OCI-LY7 (cell line): ENCODE measurements at regions not wholly inside any gene's neighbourhood (a gene's known extent, or its start where the extent isn't known, plus 50 kb on each side); places are given as distances from the start of the nearest gene placed in this dataset.
"Not testable (repeated sequence)": the region's sequence is repeated elsewhere in the genome, so short reads cannot be mapped to it uniquely, and the experiment has no call there.

ENCODE experiments used
- EZH2phosphoT487 ChIP-seq: fragments of 200-600 bp; sonication (generic); IDR thresholded peaks from 2 replicates; pipeline ENCODE4 v1.6.1; 2018; ENCODE audit warnings: low read depth, borderline replicate concordance, mild to moderate bottlenecking, mixed run types, antibody characterized with exemption, low read length, moderate library complexity, mixed read lengths
- TF ChIP-seq, protein P1 (sequence below): fragments of 200-600 bp; sonication (generic); conservative IDR thresholded peaks from 2 replicates; pipeline ENCODE4 v1.5.1; 2014; ENCODE audit warnings: mild to moderate bottlenecking, antibody characterized with exemption, low read length, moderate library complexity, mixed read lengths

DNA sequence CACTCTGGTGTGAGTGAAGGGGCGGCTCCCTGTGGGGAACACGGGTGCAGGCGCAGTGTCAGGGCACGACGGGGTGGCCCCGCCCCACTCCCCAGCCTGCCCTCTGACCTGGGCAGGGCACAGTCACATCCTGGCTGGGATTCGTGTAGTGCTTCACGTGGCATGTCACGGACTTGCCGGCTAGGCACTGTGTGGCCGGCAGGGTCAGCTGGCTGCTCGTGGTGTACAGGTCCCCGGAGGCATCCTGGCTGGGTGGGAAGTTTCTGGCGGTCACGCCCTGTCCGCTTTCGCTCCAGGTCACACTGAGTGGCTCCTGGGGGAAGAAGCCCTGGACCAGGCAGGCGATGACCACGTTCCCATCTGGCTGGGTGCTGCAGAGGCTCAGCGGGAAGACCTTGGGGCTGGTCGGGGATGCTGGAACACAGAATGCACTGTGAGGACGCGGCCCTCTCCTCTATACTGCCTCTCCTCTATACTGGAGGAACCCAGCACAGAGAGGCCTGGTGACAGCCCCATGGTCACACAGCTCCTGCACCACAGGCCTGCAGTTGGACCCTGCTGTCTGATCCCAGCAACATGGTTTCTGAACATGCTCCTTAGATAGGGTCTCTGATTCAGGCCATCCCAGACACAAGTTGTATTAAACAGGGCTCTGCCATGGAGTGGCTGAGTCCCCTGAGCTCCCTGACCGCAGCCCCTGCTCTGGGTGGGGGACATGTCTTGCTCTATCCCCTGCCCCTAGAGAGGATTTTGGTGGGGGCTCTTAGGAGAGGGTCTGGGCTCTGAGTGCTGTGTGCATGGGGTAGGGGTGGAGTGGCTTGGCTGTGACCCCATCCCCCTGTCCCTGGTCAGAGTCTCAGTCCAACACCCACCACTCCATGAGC lies 182.1 kb downstream of the TMEM121 start:
- TF ChIP-seq, protein P1, sequence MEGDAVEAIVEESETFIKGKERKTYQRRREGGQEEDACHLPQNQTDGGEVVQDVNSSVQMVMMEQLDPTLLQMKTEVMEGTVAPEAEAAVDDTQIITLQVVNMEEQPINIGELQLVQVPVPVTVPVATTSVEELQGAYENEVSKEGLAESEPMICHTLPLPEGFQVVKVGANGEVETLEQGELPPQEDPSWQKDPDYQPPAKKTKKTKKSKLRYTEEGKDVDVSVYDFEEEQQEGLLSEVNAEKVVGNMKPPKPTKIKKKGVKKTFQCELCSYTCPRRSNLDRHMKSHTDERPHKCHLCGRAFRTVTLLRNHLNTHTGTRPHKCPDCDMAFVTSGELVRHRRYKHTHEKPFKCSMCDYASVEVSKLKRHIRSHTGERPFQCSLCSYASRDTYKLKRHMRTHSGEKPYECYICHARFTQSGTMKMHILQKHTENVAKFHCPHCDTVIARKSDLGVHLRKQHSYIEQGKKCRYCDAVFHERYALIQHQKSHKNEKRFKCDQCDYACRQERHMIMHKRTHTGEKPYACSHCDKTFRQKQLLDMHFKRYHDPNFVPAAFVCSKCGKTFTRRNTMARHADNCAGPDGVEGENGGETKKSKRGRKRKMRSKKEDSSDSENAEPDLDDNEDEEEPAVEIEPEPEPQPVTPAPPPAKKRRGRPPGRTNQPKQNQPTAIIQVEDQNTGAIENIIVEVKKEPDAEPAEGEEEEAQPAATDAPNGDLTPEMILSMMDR: not testable (repeated sequence)
- not testable (repeated sequence) for TF ChIP-seq EZH2phosphoT487
